Kidney (tissue), 13 donors: ENCODE measurements at regions not wholly inside any gene's neighbourhood (a gene's known extent, or its start where the extent isn't known, plus 50 kb on each side); places are given as distances from the start of the nearest gene placed in this dataset.
A peak's percentile ranks its signal among the peaks of the same experiment; 100 is the strongest.

Source experiments
- DNase-seq, 5 donors: peaks; one replicate each; pipeline ENCODE4 v3.0.0-alpha.2; 2013 to 2020
- FAIRE-seq: peaks from 2 replicates; lab custom pipeline; 2012; peaks lifted over from hg19 to GRCh38; lab: Jason Lieb, UNC
- H3K27ac ChIP-seq, 2 donors: one replicate each; pipeline ENCODE4 v1.7.0; 2013; ENCODE audit warnings: low read depth in 2 of 2, low read length in 2 of 2, inconsistent platforms in 1 of 2
- H3K27me3 ChIP-seq: one replicate; pipeline ENCODE4 v1.7.1; 2013; ENCODE audit warnings: low read length, inconsistent platforms; ENCODE audit not compliant: control insufficient read depth, insufficient read depth
- H3K36me3 ChIP-seq, 3 donors: one replicate each; pipeline versions ENCODE4 v1.7.0 to v1.7.1; 2013; ENCODE audit warnings: low read length in 3 of 3, control low read depth in 1 of 3, inconsistent platforms in 1 of 3; ENCODE audit not compliant: insufficient read depth in 3 of 3, control insufficient read depth in 2 of 3
- H3K4me1 ChIP-seq, 3 donors: one replicate each; pipeline versions ENCODE4 v1.7.0 to v1.7.1; 2013; ENCODE audit warnings: low read length in 3 of 3, inconsistent platforms in 1 of 3, low read depth in 1 of 3; ENCODE audit not compliant: control insufficient read depth in 2 of 3, insufficient read depth in 2 of 3
- H3K4me3 ChIP-seq, 3 donors: one replicate each; pipeline versions ENCODE4 v1.7.0 to v1.8.1; 2013; ENCODE audit warnings: low read length in 3 of 3, control low read depth in 1 of 3, inconsistent platforms in 1 of 3
- H3K9ac ChIP-seq, 3 donors: one replicate each; pipeline versions ENCODE4 v1.7.0 to v1.7.1; 2013; ENCODE audit warnings: low read length in 3 of 3, control low read depth in 1 of 3, inconsistent platforms in 1 of 3
- H3K9me3 ChIP-seq, 3 donors: one replicate each; pipeline versions ENCODE4 v1.7.0 to v1.7.1; 2013; ENCODE audit warnings: low read length in 3 of 3, control low read depth in 1 of 3, inconsistent platforms in 1 of 3; ENCODE audit not compliant: control insufficient read depth in 2 of 3, insufficient read depth in 1 of 3
- intact Hi-C: fragments of 100-400 bp; cut with DNase I; formaldehyde crosslinking; loops from one replicate; pipeline ENCODE4 v1.11.1; 2022
- TF ChIP-seq, protein P1 (sequence below): IDR thresholded peaks from 3 replicates; pipeline ENCODE4 v1.5.1; 2012; ENCODE audit warnings: mild to moderate bottlenecking, moderate library complexity, borderline replicate concordance; ENCODE audit not compliant: insufficient read depth; ENCODE audit errors: extremely low read depth
- donor health status: control.
- donor health status: control.
- donor health status: control.
- donor health status: control.
- donor health status: control.
- donor health status: DM: yes; HTN: yes; CAD: no.
- donor health status: Normal renal cell carcinoma (clear cell type).

DNA sequence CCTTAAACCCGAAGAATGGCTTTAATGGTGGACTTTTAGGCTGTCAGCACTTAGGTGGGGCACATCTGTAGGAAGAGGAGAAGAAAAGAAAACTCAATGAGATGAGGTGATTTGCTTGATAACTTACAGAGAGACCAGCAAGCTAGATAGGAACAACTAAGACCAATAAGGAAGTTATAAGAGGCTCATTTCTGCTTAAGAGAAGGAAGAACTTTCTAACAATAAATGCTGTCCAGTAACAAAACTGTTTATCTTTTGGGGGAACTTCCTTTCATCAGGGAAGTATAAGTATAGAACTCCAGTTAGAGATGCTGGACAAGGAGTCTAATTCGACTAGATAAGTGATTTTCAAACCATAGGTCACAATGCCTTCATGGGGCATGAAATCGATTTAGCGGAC, 107.2 kb upstream of the SIRPA start:
- FAIRE-seq: no peak
- TF ChIP-seq, protein P1, sequence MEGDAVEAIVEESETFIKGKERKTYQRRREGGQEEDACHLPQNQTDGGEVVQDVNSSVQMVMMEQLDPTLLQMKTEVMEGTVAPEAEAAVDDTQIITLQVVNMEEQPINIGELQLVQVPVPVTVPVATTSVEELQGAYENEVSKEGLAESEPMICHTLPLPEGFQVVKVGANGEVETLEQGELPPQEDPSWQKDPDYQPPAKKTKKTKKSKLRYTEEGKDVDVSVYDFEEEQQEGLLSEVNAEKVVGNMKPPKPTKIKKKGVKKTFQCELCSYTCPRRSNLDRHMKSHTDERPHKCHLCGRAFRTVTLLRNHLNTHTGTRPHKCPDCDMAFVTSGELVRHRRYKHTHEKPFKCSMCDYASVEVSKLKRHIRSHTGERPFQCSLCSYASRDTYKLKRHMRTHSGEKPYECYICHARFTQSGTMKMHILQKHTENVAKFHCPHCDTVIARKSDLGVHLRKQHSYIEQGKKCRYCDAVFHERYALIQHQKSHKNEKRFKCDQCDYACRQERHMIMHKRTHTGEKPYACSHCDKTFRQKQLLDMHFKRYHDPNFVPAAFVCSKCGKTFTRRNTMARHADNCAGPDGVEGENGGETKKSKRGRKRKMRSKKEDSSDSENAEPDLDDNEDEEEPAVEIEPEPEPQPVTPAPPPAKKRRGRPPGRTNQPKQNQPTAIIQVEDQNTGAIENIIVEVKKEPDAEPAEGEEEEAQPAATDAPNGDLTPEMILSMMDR: no peak
- intact Hi-C loops: no loop called here

DNA sequence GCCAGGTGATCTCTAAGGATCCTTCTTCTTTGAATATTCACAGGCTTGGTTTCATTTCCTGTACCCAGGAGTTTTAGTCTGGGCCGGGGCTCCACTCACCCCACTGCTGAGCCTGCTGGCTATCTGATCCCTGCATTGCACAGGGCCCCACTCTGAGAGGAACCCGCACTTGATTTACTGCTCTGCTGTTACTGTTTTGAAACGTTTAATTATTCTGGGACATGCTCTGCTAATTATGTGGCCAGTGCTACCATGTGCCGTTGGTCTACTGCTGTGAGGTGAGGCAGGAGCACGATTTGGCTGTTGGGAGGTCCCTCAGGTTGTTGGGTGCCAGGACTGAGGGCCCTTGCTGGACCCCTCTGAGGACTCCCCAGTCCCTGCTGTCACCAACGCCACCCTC, 108.7 kb upstream of the SIRPA start:
- DNase-seq (peak in 3 of 5 donors; percentile 61 to 82 (median 64)), FAIRE-seq (no peak)
- Histone ChIP-seq H3K27me3 (no peaks in the 10 kb centered on the region), H3K4me3 (no peak overlapping the region), H3K36me3 (no peaks in the 10 kb centered on the region), H3K9me3 (no peaks in the 10 kb centered on the region), H3K9ac (no peak overlapping the region), H3K4me1 (no peaks in the 10 kb centered on the region), H3K27ac (no peak overlapping the region)
- TF ChIP-seq, protein P1: no peak
- intact Hi-C loops: no loop called here

More for the DNA sequence above, 107.2 kb upstream of the SIRPA start:
- H3K27me3 ChIP-seq: no peaks in the 10 kb centered on the region
- H3K9ac ChIP-seq: no peak overlapping the region
- no peaks in the 10 kb centered on the region for H3K9me3 ChIP-seq
- no peak overlapping the region for H3K27ac ChIP-seq
- DNase-seq: no peak
- H3K36me3 ChIP-seq: no peaks in the 10 kb centered on the region
- no peak overlapping the region for H3K4me3 ChIP-seq
- no peaks in the 10 kb centered on the region for H3K4me1 ChIP-seq

DNA sequence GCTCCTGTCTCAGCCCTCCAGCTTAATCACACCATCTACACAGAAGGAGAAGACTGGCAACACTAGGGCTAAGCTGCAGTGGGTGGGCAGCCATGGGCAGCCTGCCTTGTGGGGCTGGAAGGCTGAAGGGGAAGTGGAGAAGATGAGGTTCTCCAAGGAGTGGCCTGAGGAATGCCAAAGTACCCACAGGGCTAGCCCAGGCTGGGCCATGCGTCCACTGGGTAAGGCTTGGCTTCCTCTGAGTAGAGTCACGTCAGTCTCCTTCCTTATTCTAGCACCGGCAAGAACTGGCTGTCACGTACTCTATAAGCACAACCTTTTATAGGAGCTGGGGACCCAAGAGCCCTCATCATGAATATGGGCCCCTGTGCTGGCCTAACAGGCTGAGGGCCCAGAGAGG, 110.6 kb upstream of the SIRPA start:
- DNase-seq (no peak), FAIRE-seq (no peak)
- Histone ChIP-seq H3K36me3 (no peaks in the 10 kb centered on the region), H3K27me3 (no peaks in the 10 kb centered on the region), H3K4me1 (no peaks in the 10 kb centered on the region), H3K9ac (no peak overlapping the region), H3K4me3 (no peak overlapping the region), H3K27ac (no peak overlapping the region), H3K9me3 (no peaks in the 10 kb centered on the region)
- intact Hi-C loops: no loop called here
- TF ChIP-seq, protein P1: no peak

DNA sequence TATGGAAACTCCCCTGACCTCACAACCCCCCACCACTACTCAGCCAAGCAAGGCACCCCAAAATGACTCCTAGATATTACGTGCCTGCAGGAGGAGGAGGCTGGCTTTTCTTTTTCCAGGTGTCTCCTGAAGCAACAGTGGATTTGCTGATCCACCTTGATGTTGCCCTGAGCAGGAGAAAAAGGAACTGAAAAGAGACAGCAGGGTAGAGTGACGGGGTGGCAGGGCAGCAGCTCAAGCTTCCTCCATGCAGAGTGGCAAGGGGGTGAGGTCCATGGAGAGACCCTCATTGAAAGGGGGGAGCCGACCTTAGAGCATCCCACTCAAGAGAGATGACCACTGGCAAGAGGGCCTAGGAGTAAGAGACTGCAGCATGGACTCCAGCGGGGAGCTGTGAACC, 112.0 kb upstream of the SIRPA start:
- Histone ChIP-seq H3K4me3 (no peak overlapping the region), H3K9me3 (no peaks in the 10 kb centered on the region), H3K9ac (no peak overlapping the region), H3K4me1 (no peaks in the 10 kb centered on the region), H3K27ac (no peak overlapping the region), H3K27me3 (no peaks in the 10 kb centered on the region), H3K36me3 (no peaks in the 10 kb centered on the region)
- intact Hi-C loops: no loop called here
- TF ChIP-seq, protein P1: no peak
- DNase-seq (no peak), FAIRE-seq (no peak)
